ENCODE measurements at regions not wholly inside any gene's neighbourhood (a gene's known extent, or its start where the extent isn't known, plus 50 kb on each side); places are given as distances from the start of the nearest gene placed in this dataset.

DNA sequence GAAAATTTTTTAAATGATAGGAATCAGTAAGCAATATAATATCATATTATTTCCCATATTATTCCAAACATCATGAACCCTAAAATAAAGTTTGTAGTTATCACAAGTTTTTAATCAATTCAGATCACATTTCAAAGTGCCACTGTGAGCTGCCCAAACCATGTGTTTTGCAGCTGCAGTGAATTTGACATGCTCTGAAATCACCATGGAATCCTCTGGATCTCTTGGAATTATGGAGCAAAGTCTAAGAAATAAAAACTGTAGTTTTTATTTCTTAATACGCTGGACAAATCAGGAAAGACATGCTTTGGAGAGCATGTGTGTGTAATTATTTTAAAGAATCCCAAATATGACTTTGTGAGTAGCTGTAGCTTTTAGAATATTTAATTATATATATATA lies 262.7 kb downstream of the ANKRD50 start:
- no peak for DNase-seq (ENCODE audit: low read depth in 2 of 2)

DNA sequence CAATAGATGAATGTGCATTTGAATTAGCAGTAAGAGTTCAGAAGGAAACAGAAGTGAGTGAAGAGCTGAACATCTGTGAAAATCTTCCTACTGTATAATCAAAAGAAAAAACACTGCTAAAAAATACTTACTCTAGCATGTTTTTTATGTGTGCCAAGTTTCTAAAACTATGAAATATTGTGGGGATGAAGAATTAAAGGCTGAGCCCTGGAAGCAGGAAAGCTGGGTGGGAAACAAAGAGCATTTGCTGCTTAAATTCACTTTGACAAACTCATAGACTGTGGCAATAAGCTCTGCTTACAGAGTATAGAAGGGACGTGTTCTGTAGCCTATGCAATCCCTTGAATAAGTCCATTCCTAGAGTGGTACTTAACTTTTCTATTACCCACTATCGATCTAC lies 261.7 kb downstream of the ANKRD50 start:
- DNase-seq (ENCODE audit: low read depth in 2 of 2): no peak

DNA sequence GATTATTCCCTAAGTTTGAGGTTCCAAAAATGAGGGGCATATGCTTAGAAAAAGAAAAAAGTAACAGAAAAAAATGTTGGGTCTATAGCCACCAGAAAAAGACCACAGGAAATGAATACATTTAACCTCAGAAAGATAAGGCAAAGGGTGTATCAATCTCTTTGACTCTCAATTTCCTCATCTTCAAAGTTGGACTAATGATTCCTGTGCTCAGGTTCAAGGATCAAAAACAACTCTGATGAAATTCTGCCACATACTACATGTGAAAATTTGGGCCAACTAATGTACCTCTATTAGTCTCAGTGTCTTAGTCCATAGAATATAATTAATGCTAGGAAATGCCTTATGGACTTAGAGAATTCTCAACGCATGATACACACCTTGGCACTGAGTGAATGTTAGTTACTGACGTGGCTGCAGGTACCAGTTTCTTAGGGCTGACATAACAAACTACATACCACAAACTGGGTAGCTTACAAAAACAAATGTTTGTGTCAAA lies 257.7 kb downstream of the ANKRD50 start:
- DNase-seq (ENCODE audit: low read depth in 2 of 2): no peak

DNA sequence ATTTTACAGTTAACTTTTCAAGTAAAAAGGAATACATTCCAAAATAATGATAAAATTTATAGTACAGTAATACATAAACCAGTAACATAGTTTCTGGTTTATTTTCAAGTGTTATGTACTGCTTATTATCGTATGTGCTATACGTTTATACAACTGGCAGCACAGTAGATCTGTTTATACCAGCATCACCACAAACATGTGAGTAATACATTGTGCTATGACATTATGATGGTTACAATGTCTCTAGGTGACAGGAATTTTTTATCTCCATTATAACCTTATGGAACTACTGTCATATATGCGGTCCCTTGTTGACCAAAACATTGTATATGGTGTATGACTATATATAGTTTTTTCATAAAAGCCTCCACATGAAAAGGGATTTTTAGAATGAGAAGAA lies 256.9 kb downstream of the ANKRD50 start:
- no peak for DNase-seq (ENCODE audit: low read depth in 2 of 2)

DNA sequence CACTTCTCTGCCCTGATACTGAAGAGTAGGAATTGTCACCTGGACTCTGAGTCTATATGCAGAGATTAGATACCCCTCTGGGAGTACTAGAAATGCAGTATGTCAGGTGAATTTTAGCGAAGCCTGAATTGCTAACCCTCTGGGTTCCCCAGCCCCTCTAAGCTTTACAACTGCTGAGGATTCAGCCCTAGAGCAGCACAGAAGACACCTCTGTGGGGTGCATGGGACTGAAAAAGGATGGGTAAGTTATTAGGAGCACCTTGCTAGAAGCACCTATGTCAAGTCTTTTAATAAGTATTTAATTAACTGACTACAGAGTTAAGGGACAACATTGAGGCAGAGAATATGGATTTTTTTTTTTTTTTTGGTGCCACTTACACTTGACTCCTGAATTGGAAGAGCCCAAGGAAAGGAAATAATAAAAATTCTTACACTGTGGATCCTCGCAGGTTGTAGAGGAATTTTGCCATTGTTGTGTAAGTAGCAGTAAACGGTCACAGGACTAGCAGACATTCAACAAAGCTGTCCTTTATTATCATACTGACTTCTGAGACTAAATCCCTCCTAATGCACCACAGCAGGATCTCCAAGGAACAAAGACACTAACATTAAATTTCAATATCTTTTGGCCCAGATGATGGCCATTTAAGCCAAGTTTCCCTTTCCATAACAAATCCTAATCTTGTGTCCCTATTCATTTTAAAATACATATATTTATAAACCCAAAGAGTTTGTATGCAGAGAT lies 253.2 kb downstream of the ANKRD50 start:
- DNase-seq (ENCODE audit: low read depth in 2 of 2): no peak

DNA sequence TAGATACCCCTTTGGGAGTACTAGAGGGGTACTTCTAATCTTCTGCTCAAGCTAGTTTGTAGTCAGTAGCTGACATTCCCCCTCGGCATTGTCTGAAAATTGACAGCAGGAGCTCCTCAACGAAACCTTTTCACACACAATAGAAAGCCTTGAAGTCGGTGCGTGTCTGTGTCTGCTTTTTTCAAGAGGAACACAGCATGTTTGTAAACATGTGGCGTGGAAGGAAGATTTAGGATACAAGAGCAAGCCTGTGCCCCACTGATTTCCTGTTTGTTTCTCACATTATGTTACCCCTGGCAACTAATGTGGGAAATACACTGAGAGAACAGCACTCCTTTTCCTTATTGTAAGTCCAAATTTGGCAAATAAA lies 252.6 kb downstream of the ANKRD50 start:
- DNase-seq (ENCODE audit: low read depth in 2 of 2): peak; percentile 40 to 65

DNA sequence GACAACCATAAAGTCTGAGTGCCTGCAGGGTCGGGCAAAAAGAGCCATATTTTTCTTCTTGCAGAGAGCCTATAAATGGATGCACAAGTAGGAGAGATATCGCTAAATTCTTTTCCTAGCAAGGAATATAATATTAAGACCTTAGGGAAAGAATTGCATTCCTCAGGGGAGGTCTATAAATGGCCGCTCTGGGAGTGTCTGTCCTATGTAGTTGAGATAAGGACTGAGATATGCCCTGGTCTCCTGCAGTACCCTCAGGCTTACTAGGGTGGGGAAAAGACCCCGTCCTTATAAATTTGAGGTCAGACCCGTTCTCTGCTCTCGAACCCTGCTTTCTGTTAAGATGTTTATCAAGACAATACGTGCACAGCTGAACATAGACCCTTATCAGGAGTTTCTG lies 250.9 kb downstream of the ANKRD50 start:
- peak in 1 of 2 donors; percentile 13 for DNase-seq (ENCODE audit: low read depth in 2 of 2)

DNA sequence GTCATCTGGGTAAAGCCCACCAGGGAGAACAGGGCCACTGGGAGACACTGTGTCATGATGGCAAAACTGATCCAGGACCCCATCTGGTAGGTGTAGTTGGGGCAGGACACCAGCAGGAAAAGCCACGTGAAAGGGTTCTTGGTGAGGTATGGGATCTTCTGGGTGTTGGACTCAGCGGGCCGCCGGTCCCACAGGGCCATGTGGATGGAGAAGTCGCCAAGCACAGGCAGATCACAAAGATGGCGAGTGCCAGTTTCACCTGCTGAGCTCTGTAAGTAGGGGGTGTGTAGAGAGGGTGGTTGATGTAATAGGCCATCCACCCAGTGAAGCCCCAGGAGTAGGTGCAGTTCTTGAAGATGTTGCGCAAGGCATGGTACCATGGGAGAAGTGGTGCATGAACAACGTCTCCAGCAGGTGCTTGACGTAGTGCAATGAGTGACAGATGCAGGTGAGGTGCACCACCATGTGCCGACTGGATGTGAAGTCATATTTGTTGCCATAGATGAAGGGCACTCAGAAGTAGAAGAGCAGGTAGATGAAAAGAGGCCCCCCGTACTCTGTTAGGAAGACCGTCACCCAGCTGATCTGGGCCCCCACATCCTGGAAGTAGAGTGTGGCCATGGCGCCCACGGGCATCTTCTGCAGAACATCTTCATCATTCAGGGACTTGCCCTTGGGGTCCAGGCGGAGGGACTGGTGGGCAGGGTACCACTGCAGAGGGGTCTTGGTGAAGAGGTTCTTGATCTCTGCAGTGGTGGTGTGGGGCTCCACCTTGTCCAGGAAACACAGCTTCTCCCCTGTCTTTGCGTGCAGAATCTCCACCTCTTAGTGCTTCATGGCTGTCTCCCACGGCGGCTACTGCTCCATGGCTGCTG lies 249.3 kb downstream of the ANKRD50 start:
- DNase-seq (ENCODE audit: low read depth in 2 of 2): no peak

DNA sequence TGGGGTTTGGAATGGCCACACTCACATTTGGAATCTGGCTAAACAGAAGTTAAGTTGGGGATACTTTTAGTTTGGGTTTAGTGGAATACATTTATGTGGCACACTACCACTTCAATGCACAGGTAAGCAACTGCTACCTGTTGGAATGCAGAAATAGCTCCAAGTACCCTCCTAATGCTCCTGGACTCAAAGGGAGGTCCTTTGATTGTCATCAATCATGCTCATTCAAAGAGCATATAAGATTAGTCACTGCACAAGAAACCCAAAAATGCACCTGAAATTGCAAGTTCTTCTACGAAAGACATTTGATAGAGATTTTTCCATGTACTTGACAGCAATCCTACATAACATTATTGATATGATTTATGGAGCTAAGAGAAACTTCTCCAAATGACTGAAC lies 247.7 kb downstream of the ANKRD50 start:
- DNase-seq (ENCODE audit: low read depth in 2 of 2): no peak

DNA sequence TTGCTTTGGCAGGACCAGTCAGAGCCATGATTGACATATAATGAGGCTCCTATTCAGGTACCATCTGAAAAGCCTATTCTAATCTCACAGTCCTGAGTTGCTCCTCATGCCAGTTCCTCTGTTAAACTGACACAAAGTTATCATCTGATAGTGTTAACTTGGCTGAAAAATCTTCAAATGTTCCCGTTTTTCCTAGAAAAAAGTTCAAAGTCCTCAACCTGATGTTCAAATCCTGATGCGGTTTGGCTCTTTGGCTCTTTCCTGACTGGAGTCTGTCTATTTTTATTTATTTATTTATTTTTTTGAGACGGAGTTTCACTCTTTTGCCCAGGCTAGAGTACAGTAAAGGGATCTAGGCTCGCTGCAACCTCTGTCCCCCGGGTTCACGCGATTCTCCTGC lies 244.2 kb downstream of the ANKRD50 start:
- DNase-seq (ENCODE audit: low read depth in 2 of 2): no peak

DNA sequence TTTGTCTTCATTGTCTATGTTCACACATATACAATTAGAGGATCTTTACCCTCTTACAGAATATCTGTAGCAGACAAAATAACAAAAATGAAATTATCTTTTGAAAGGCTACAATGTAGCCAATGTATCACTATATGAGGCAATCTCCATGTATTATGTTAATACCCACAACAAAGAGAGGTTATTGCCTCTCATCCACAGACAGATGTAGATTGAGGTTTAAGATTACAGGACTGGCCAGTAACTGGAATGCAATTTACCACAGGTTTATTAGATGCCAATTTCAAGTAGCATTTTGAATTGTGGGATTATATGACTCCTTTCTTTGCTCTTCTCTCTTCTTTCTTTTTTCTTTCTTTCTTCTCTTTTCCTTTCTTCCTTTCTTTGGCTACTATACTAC lies 242.6 kb downstream of the ANKRD50 start:
- no peak for DNase-seq (ENCODE audit: low read depth in 2 of 2)

DNA sequence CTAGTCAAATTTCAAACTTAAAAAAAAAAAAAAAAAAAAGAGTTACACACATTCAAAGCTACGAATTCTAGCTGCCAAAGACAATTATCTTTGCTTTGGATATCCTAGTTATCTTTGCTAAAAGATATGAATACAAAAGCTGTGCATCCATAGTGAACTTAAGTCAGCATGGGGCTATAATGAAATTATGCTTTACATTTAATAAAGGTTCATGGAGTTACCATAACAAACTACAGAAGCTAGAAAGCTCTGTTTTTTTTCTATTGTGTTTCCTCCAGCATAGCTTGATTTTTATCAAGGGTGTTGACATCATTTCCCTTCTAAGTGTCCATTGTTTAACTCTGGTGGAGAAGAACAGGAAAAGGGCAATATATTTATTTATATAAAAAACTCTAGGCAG lies 234.1 kb downstream of the ANKRD50 start:
- DNase-seq (ENCODE audit: low read depth in 2 of 2): peak; percentile 76 to 90

DNA sequence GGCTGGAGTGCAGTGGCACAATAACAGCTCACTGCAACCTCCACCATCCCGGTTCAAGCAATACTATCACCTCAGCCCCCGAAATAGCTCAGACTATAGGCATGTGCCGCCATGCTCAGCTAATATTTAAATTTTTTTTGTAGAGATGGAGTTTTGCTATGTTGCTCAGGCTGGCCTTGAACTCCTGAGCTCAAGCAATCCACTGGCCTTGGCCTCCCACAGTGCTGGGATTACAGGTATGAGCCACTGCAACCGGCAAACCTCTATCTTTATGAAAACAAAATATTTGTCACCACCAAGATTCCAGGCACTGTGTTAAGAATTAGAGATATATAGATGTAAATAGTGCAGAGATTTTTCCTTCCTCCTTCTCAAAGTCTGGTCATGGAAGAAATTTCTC lies 232.5 kb downstream of the ANKRD50 start:
- no peak for DNase-seq (ENCODE audit: low read depth in 2 of 2)

DNA sequence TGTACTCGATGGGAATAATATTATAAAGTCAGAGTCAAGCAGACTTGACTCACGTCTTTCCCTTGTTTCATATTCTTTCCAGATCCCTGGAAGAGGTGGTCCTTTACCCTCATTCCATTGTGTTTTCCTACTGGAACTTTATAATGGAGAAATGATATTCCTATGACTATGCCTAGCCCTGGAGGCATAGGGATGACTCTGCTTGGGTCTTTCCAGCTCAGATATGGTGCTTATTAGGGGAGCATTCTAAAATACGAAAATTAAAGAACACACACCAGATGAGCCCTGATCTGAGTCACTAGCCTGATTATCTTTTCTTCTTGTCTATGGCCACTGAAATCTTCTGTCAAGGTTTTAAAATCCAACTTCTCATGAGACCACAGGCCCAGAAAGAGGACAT lies 231.4 kb downstream of the ANKRD50 start:
- no peak for DNase-seq (ENCODE audit: low read depth in 2 of 2)

DNA sequence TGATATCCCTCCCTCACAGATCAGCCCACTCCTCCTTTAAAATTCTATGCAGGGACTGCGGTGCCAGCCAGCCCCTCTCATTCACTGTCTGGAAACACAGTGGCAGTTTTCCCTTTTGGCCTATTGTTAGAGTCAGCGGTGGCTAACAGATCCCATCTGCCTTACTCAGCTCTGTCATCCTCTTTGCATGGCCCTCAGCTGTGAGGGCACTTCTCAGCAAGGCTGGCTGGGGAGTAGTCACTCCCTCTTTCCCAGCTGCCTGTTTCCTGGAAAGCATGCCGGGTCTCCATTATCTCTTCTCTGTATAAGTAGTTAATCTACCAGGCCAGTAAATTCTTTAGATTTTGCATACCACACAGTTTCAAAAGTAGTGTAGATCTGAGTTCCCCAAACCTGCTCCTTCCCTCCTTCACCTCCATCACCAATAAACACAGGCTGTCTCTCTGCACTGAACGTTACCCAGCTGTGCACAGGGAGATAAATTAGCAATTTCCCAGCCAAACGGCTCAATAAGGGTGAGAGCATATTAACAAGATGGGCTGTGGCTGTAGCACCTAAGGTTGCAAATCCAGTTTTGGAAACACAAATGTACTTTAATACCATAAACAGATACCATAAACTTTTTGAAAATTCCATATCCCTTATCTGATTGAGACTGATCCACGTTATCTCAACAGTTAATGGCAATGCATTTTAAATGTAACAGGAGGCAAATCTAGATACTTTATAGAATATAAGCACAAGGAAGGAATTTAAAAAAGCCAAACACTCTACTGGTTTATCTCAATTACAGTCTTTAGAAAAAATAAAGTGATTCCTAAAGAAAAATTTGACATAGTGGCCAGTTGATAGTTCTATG lies 229.3 kb downstream of the ANKRD50 start:
- peak; percentile 12 to 16 for DNase-seq (ENCODE audit: low read depth in 2 of 2)

DNA sequence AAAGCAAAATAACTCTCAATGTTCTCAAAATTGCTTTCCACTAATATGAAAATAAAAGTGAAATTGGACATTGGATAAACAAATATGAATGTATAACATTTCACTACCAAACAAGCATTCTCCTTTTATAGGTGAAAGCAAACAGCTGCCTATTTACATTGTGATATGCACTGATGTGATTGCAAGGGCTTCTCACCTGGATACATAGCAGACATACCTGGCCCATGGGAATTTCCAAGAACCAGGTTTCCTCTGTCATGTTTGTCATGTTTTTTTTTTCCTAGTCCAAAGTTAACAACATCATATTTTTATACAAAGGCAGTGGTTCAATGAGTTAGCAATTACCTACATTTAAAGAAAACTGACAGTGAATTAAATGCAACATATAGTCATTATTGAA lies 228.5 kb downstream of the ANKRD50 start:
- DNase-seq (ENCODE audit: low read depth in 2 of 2): no peak

DNA sequence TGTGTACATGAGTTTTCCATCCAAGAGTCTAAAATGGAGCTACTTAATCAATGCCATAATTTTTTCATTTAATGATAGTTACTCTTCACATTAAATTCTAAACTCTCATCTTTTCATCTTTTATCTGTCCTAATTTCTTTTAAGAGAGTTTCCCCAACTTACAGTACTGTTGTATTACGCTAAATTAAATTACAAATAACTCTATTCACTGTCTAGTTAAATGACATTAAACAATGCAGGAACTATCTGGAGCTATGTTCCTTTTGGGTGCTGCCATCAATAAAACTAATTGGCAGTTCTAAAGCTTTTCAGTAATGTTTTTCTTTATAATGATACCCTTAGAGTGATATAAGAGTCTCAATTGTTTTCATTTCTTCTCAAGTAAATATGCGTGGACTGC lies 227.6 kb downstream of the ANKRD50 start:
- DNase-seq (ENCODE audit: low read depth in 2 of 2): no peak

DNA sequence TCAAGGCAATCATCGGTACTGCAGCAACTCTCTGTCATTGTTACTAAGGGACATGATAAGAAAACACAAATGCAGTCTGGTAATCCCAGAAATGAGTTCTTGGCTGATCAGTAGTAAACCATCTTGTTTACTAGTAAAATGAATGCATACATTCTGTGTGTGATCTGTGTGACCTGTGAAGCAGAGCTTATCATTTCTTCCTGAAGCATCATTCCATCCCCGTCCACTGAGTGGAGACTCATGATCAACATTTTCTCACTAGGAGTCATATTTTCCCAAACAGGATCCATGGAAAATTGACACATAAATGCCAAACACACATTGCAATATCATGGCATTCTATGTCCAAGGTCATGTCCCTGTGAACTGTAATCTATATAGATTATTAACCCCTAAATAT lies 226.1 kb downstream of the ANKRD50 start:
- DNase-seq (ENCODE audit: low read depth in 2 of 2): peak in 1 of 2 donors; percentile 35

DNA sequence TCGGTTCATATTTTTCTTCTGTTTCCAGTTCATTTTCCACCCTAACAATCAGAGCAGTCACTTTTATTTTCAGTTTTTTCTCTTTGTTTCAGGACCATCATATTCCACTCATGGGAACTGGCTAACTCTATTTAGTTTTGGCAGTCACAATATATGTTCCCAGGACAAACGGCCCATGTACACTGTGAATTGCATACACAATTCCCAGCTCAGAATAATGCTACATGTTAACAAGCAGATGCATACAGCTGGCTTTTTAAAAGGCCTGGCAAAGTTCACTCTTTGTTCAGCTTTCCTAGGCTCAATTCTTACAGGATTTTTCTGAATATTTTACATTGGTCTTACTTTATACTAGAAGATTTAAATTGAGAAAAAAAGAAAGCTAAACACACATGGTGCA lies 224.9 kb downstream of the ANKRD50 start:
- DNase-seq (ENCODE audit: low read depth in 2 of 2): peak in 1 of 2 donors; percentile 8

DNA sequence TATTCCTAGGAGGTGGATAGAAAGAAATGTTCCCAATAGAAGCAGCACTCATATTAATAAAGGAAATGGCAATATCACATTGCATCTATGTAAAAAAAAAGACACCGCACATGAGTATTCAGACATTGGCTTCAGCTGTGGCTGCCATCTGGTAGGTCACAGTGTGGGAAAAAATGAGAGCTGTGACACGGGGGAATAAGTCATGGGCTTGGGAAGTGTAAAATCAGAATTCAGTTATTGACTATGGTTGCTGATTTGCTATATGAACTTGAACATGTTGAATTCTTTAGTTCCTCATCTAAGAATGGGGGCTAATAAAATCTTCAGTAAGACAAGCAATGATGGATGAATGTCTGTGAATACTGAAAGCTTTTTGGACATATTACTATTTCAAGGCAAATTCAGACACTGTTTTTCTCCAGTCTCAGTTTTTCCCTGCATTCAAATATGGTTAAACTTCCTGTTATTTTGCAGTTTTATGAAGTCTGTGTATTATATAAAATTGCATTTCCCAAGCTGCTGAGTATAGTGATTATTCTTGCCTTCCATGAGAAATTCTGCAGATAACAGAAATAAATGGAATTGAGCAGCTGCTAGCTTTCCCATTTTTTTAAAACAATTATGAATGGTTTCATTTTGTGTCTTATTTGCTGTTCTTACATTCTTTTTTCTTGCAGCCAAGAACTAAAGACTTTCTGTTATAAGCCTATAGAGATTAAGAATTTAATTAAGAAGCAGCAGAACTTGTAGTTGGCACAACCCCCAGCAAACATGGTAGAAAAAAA lies 221.0 kb downstream of the ANKRD50 start:
- DNase-seq (ENCODE audit: low read depth in 2 of 2): no peak

DNA sequence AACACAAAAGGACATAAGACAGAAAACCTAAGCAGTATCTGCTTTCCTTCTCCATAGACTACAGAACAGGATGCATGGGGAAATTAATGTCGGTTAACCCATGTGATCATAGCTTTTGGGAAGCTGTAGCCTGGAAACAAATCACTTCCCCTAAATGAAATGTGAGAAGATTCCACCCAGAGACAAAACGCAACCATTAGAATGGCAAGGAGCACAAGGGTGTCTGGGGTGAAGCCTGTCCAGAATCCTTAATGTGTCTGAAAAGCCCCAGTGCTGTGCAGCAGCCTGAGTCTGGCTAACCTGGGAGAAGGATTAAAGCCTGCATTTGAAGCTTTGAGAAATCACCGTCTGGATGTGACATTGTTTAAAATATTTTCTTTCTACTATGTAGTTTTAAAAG lies 213.3 kb downstream of the ANKRD50 start:
- peak; percentile 19 to 32 for DNase-seq (ENCODE audit: low read depth in 2 of 2)
